Thyroid gland (tissue), 4 donors: ENCODE measurements at regions not wholly inside any gene's neighbourhood (a gene's known extent, or its start where the extent isn't known, plus 50 kb on each side); places are given as distances from the start of the nearest gene placed in this dataset.

Experiments
- POLR2A ChIP-seq, 2 donors: fragments of 450-650 bp; IDR thresholded peaks; one replicate each; pipeline ENCODE4 v1.6.1; 2017; ENCODE audit warnings: antibody characterized with exemption in 2 of 2, mild to moderate bottlenecking in 2 of 2, moderate library complexity in 1 of 2
- TF ChIP-seq, protein P1 (sequence below), 6 experiments: fragments of 200-600 bp in 3 of 6; fragments of 450-650 bp in 3 of 6; sonication (generic) in 3 of 6; IDR thresholded peaks; one replicate each; pipeline ENCODE4 v1.5.1; 2016 to 2019; ENCODE audit warnings: antibody characterized with exemption in 6 of 6, mild to moderate bottlenecking in 2 of 6, inconsistent platforms in 1 of 6, moderate library complexity in 1 of 6

DNA sequence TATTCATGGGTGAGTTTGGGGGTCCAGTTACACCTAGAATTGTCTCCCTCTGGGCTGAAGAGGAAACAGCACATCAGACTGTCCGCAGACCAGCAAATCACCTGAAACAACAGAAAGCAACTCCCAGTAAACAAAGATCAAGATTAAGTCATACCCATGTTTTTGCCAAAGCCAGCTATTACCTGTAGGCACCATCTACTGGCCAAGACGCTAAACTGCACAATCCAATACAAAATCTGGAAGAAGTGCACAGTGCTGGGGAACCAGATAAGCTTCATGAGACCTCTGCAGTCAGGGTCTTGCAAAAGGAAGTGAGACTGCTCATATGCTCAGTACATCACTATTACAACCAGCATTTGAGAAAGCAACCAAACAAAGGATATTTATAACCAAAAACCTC lies 157.5 kb upstream of the ITM2A start:
- TF ChIP-seq POLR2A (IDR thresholded peaks at IDR 0.05) = no peak
- TF ChIP-seq, protein P1, sequence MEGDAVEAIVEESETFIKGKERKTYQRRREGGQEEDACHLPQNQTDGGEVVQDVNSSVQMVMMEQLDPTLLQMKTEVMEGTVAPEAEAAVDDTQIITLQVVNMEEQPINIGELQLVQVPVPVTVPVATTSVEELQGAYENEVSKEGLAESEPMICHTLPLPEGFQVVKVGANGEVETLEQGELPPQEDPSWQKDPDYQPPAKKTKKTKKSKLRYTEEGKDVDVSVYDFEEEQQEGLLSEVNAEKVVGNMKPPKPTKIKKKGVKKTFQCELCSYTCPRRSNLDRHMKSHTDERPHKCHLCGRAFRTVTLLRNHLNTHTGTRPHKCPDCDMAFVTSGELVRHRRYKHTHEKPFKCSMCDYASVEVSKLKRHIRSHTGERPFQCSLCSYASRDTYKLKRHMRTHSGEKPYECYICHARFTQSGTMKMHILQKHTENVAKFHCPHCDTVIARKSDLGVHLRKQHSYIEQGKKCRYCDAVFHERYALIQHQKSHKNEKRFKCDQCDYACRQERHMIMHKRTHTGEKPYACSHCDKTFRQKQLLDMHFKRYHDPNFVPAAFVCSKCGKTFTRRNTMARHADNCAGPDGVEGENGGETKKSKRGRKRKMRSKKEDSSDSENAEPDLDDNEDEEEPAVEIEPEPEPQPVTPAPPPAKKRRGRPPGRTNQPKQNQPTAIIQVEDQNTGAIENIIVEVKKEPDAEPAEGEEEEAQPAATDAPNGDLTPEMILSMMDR (IDR thresholded peaks at IDR 0.05) = peak in 1 of 6 experiments; percentile 26
